Glomerular visceral epithelial cell (primary cell): ENCODE measurements at regions not wholly inside any gene's neighbourhood (a gene's known extent, or its start where the extent isn't known, plus 50 kb on each side); places are given as distances from the start of the nearest gene placed in this dataset.
"Not testable (repeated sequence)": the region's sequence is repeated elsewhere in the genome, so short reads cannot be mapped to it uniquely, and the experiment has no call there.

ENCODE experiments used
- DNase-seq: peaks from one replicate; pipeline ENCODE4 v3.0.0-alpha.2; 2016; ENCODE audit errors: extremely low spot score

GRCh38 chr7:34332006-34332405 lies 326.0 kb upstream of the NPSR1 start:
- DNase-seq = no peak

DNA sequence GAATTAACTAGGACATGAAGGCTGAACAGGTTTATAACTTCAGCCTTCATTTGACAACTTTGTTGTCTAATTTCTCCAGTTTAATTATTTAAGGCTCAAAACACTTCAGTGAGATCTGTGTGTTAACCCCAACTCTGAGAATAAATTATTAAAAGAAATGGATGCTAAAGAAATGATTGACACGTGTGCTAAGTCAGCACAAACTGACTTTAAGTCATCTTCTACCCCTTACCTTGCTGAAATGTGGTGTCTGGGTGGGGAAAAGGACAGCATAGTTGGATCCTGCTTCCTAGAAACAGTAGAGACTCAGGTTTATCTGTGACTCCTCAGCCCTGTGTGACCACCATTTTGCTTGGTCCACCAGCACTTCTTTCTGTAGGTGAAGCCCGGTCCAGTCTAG lies 324.8 kb upstream of the NPSR1 start:
- DNase-seq = no peak

DNA sequence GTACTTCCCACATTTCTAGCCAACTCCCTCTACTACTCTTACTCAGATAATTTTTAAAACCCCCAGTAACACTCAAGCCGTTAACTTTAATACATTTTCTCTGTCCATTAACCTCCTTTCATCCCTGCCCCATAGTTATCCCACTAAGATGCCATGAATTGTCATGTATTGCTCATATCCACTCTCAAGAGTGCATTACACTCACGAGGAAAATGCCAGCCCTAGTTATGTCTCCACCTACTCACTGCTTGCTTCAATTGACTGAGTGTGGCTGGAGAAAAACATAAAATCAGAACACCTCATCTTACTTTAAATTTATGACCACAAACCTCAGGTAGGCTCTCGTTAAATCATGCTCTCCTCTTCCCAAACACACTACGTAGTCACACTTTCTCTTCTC lies 324.1 kb upstream of the NPSR1 start:
- DNase-seq = no peak

DNA sequence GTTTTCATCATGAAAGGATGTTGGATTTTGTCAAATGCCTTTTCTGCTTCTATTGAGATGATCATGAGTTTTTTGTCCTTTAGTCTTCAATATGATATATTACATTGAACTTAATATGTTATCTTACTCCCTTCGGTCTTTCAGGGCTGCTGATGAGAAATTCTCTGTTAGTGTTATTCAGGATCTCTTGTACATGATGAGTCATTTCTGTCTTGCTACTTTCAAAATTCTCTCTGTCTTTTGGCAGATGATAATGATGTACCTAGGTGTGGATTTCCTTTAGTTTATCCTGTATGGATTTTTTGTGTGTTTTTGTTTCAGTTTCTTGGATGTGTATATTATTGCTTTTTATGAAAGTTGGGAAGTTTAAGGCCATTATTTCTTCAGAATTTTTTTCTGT lies 320.9 kb upstream of the NPSR1 start:
- no peak for DNase-seq

- DNase-seq = no peak
Measured at GRCh38 chr7:34338961-34339526, 319.0 kb upstream of the NPSR1 start.

- DNase-seq = no peak
Measured at GRCh38 chr7:34341326-34341725, 316.7 kb upstream of the NPSR1 start.

- DNase-seq = no peak
Measured at GRCh38 chr7:34342387-34342786, 315.6 kb upstream of the NPSR1 start.

GRCh38 chr7:34343667-34344066 lies 314.4 kb upstream of the NPSR1 start:
- no peak for DNase-seq

DNA sequence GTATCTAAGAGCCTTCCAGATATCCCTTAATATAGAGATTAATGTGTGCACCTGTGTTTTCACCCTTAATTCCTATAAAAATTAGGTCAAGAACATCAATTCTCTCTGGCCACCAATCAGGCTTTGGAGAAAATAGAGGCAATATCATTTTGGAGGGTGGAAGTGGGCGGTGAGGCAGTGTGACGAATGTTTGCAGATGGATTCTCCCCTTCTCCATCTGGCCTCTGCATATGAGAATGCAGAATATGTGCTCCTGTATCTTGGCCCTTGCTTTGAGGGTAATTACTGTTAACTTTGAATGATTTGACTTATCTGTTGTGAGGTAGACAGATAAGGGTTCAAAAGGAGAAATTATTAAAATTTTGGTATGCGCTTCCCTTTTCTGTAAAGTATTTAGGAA lies 304.0 kb upstream of the NPSR1 start:
- DNase-seq = no peak

GRCh38 chr7:34354899-34355298 lies 303.1 kb upstream of the NPSR1 start:
- peak; percentile 1 for DNase-seq

DNA sequence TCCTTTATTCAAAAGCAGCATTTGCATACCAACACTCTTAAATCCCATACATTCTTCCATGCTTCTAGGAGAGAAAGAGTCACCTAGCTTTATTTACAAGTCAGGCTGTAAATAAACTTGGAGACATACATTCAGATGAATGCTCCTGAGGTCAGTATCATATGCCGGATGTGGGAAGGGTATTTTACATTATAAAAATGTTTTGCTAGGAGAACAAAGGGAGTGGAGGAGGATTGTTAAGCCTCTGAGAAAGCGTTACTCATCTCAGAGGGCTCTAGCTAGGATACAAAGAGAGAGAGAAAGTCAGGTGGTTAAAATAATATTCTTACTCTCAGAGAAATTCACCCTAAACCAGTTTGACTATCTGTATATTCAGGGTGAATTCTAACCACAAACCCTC lies 300.9 kb upstream of the NPSR1 start:
- peak; percentile 0 for DNase-seq

- no peak for DNase-seq
Measured at GRCh38 chr7:34357946-34358345, 300.1 kb upstream of the NPSR1 start.

DNA sequence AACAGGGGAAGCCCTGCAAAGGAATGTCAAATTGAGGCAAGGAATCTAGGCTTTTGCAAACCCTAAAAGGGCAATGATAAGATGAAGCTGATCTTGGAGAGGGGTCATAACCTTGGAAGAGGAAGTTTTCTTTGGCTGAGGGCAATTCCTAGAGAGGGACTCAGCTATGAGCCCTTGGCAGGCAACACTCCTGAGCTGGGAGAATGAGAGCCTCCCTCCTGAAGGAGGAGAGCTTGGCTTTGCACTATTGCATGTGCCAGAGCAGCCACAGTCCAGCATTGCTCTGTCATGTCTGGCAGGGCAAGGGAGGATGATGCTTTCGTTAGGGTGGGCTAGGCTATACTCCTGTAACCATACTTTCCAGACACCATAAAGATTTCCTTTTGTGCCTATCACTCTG lies 299.4 kb upstream of the NPSR1 start:
- DNase-seq = not testable (repeated sequence)

DNA sequence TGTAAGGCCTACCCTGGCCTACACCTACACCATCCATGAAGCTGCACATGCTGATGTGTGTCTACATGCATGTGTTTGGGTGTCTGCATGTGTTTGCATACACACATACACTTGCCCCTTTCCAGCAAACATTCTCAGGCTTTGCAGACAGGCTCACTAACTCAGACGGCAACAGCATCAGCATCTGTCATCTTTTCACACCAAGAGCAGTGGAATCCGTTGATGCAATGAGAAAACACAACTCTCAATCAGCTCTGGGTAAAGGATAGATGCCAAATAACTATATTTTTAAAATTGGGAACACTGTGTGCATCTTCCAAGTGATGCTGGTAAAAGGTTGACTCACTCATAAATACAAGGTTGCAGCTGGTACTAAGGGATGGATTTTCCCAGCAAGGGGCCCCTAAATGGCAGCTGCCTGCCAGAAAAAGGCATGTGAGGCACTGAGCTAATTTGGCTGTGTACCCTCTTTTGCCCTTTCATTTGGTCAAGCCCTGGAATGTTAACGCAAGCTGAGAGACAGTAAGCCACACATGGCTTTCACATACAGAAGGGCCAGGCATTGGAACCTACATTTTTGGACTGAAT lies 296.3 kb upstream of the NPSR1 start:
- DNase-seq = no peak

GRCh38 chr7:34362621-34363020 lies 295.4 kb upstream of the NPSR1 start:
- no peak for DNase-seq

GRCh38 chr7:34364130-34364529 lies 293.9 kb upstream of the NPSR1 start:
- DNase-seq = no peak

DNA sequence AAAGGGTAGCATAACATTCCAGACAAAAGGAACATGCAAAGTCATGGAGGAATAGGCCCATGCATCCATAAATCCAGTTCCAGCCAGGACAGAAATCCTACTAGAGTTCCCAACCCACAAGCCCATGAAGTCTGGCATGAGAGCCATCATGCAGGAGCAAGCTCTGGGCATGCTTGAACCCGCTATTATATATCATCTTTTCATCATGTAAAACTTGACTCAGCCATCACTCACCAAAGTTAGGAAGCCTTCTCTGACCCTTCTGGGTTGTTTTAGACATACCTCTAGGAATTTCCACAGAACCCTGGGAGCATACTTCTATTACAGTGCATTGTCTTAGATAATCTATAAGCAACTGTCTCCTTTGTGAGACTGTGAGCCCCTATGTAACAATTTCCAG lies 293.0 kb upstream of the NPSR1 start:
- no peak for DNase-seq

GRCh38 chr7:34365611-34366010 lies 292.4 kb upstream of the NPSR1 start:
- DNase-seq = no peak

- DNase-seq = no peak
Measured at GRCh38 chr7:34371922-34372321, 286.1 kb upstream of the NPSR1 start.

DNA sequence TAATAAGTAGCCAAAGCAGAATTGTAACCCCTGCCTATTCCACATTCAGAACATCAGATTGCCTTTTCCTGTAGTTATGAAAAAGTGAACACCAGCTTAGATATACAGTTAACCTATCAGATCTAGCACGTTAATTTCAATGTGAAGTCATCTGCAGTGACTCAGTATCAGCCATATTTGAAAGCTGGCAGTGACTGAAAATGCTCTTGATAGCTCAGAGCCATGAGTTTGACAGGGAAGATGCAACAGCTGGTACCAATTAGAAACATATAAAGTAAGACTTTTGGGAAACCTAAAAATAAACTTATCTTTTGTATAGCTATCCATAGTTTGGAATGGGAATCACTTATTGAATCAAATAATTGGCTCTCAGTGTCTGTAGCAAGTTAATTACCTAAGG lies 284.1 kb upstream of the NPSR1 start:
- no peak for DNase-seq

- DNase-seq = no peak
Measured at GRCh38 chr7:34382166-34382893, 275.7 kb upstream of the NPSR1 start.

DNA sequence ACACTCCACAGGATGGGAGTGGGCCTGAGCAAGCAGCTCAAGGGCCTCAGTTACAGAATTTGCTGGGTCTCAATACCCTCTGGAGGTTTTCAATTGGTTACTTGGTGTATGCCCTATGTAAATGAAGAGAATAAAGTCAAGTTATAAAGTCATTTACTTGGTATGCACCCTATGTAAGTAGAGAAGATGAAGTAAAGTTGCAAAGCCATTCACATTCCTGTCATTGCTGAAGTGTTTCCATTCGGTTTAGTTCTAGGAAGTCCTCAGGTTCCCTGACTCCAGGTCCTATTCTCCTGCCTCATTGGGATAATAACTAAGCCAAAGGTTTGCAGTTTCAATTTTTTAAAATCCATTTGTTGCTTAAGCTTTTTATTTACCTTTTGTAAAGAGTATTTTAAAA lies 272.6 kb upstream of the NPSR1 start:
- DNase-seq = no peak

- no peak for DNase-seq
Measured at GRCh38 chr7:34389332-34390078, 268.5 kb upstream of the NPSR1 start.
